SH-SY5Y (cell line): ENCODE measurements at regions not wholly inside any gene's neighbourhood (a gene's known extent, or its start where the extent isn't known, plus 50 kb on each side); places are given as distances from the start of the nearest gene placed in this dataset.

ENCODE experiments used
- GATA2 ChIP-seq: IDR thresholded peaks from 2 replicates; pipeline ENCODE4 v1.6.1; 2011; ENCODE audit warnings: mild to moderate bottlenecking, low read depth, low read length
- GATA3 ChIP-seq: IDR thresholded peaks from 2 replicates; pipeline ENCODE4 v1.6.1; 2011; ENCODE audit warnings: low read depth, mild to moderate bottlenecking, low read length, moderate library complexity

GRCh38 chr2:17085546-17086202 is 420.0 kb upstream of the CYRIA start:
- TF ChIP-seq GATA2 (peak; percentile 62), GATA3 (peak; percentile 97)

GRCh38 chr2:17084877-17085276 is 419.2 kb upstream of the CYRIA start:
- peak; percentile 100 for TF ChIP-seq GATA3
- TF ChIP-seq GATA2, result peak; percentile 97

GRCh38 chr2:17083902-17084301 is 418.3 kb upstream of the CYRIA start:
- TF ChIP-seq GATA2, result peak; percentile 71
- peak; percentile 84 for TF ChIP-seq GATA3

GRCh38 chr2:17079262-17079661 is 413.6 kb upstream of the CYRIA start:
- TF ChIP-seq GATA2, result no peak
- TF ChIP-seq GATA3, result no peak

GRCh38 chr2:17076533-17076932 is 410.9 kb upstream of the CYRIA start:
- TF ChIP-seq GATA2 (no peak), GATA3 (no peak)

GRCh38 chr2:17070711-17071110 is 405.1 kb upstream of the CYRIA start:
- TF ChIP-seq GATA2 (no peak), GATA3 (no peak)

- TF ChIP-seq GATA2 (no peak), GATA3 (no peak)
Observed at GRCh38 chr2:17069564-17069963, 403.9 kb upstream of the CYRIA start.

- TF ChIP-seq GATA3, result no peak
- no peak for TF ChIP-seq GATA2
Observed at GRCh38 chr2:17068021-17068420, 402.4 kb upstream of the CYRIA start.

- TF ChIP-seq GATA2 (no peak), GATA3 (no peak)
Observed at GRCh38 chr2:17065536-17065935, 399.9 kb upstream of the CYRIA start.

- no peak for TF ChIP-seq GATA2
- no peak for TF ChIP-seq GATA3
Observed at GRCh38 chr2:17061028-17061427, 395.4 kb upstream of the CYRIA start.

- TF ChIP-seq GATA3, result no peak
- no peak for TF ChIP-seq GATA2
Observed at GRCh38 chr2:17059458-17059857, 393.8 kb upstream of the CYRIA start.

- TF ChIP-seq GATA2 (no peak), GATA3 (no peak)
Observed at GRCh38 chr2:17058772-17059402, 393.3 kb upstream of the CYRIA start.

- TF ChIP-seq GATA3 (no peak), GATA2 (no peak)
Observed at GRCh38 chr2:17057109-17058017, 391.7 kb upstream of the CYRIA start.

GRCh38 chr2:17056236-17056635 is 390.6 kb upstream of the CYRIA start:
- TF ChIP-seq GATA3, result no peak
- no peak for TF ChIP-seq GATA2

- TF ChIP-seq GATA3, result no peak
- no peak for TF ChIP-seq GATA2
Observed at GRCh38 chr2:17052001-17052400, 386.4 kb upstream of the CYRIA start.

GRCh38 chr2:17051538-17051937 is 385.9 kb upstream of the CYRIA start:
- TF ChIP-seq GATA2 (no peak), GATA3 (no peak)

GRCh38 chr2:17043173-17043572 is 377.5 kb upstream of the CYRIA start:
- TF ChIP-seq GATA3 (no peak), GATA2 (no peak)
